HCT116 (cell line): ENCODE measurements at regions not wholly inside any gene's neighbourhood (a gene's known extent, or its start where the extent isn't known, plus 50 kb on each side); places are given as distances from the start of the nearest gene placed in this dataset.

Source experiments
- ATAC-seq: fragments of 200-7000 bp; cut with Tn5 transposase; 2 replicates; pipeline ENCODE4 v1.9.1; 2020; ENCODE audit warnings: mild to moderate bottlenecking, moderate library complexity
- BruUV-seq: library from RNA; stranded (reverse); fragments of 400-500 nt; replicated peaks from 2 replicates; lab custom pipeline; 2021; lab: Mats Ljungman, UMichigan
- CTCF ChIA-PET: fragments of 300-600 bp; sonication (Branson Sonifier 250); formaldehyde crosslinking; loops from one replicate; lab custom pipeline; 2021; ENCODE audit warnings: antibody characterized with exemption; lab: Charles Lee
- POLR2A ChIA-PET: fragments of 300-600, 350-600 bp; sonication (Branson Sonifier 250); formaldehyde crosslinking; loops from one replicate; lab custom pipeline; 2021; ENCODE audit warnings: antibody characterized with exemption; lab: Charles Lee
- RAD21 ChIA-PET, 2 experiments: fragments of 300-600 bp; sonication (Branson Sonifier 250); formaldehyde crosslinking; loops; one replicate each; lab custom pipeline; 2023; ENCODE audit warnings: low total read pairs in 2 of 2; ENCODE audit not compliant: uncharacterized antibody in 2 of 2, unreplicated experiment in 2 of 2, low non-redundant PET in 1 of 2; lab: Charles Lee
- DNase-seq: peaks from one replicate; pipeline ENCODE4 v3.0.0-alpha.2; 2010; ENCODE audit warnings: low read depth, low spot score
- H2AFZ ChIP-seq: fragments of 200-600 bp; shearing (Covaris generic), sonication (generic); 2 replicates; pipeline ENCODE4 v1.6.1; 2017; ENCODE audit warnings: low read depth, mixed run types, mixed read lengths, antibody characterized with exemption, low read length; ENCODE audit not compliant: poor library complexity, severe bottlenecking
- H3K27ac ChIP-seq: 2 replicates; pipeline ENCODE4 v1.5.1; 2012; ENCODE audit warnings: low read depth, low read length
- H3K27me3 ChIP-seq: fragments of 200-600 bp; sonication (generic); 2 replicates; pipeline ENCODE4 v1.6.1; 2016; ENCODE audit warnings: mixed run types, low read length, mixed read lengths; ENCODE audit not compliant: insufficient read depth
- H3K36me3 ChIP-seq, 2 experiments: fragments of 200-500 bp in 1 of 2; fragments of 200-600 bp in 1 of 2; sonication (Bioruptor generic) in 1 of 2; sonication (generic) in 1 of 2; 2 replicates each; pipeline versions ENCODE4 v1.5.1 to v1.6.1; 2014 to 2016; ENCODE audit warnings: low read length in 2 of 2, inconsistent platforms in 1 of 2, mixed read lengths in 1 of 2, mixed run types in 1 of 2; ENCODE audit not compliant: insufficient read depth in 2 of 2, control insufficient read depth in 1 of 2
- H3K4me1 ChIP-seq, 2 experiments: fragments of 200-600 bp in 1 of 2; sonication (generic) in 1 of 2; 2 replicates each; pipeline versions ENCODE4 v1.5.1 to v1.6.1; 2012 to 2017; ENCODE audit warnings: low read length in 2 of 2, inconsistent platforms in 1 of 2, mild to moderate bottlenecking in 1 of 2, mixed read lengths in 1 of 2, mixed run types in 1 of 2, moderate library complexity in 1 of 2; ENCODE audit not compliant: insufficient read depth in 2 of 2, control insufficient read depth in 1 of 2
- H3K4me2 ChIP-seq: fragments of 200-600 bp; sonication (generic); 2 replicates; pipeline ENCODE4 v1.6.1; 2017; ENCODE audit warnings: mixed run types, low read length, mixed read lengths
- H3K4me3 ChIP-seq, 2 experiments: fragments of 200-600 bp in 1 of 2; sonication (generic) in 1 of 2; replicated peaks in 1 of 2; 2 replicates each; pipeline ENCODE4 v1.5.1; 2011 to 2016; ENCODE audit warnings: low read length in 2 of 2, control low read depth in 1 of 2, low read depth in 1 of 2, mild to moderate bottlenecking in 1 of 2, mixed read lengths in 1 of 2, mixed run types in 1 of 2
- H3K79me2 ChIP-seq: fragments of 200-600 bp; sonication (generic); 2 replicates; pipeline ENCODE4 v1.6.1; 2017; ENCODE audit warnings: mild to moderate bottlenecking, mixed run types, low read length, moderate library complexity, mixed read lengths; ENCODE audit not compliant: insufficient read depth
- H3K9ac ChIP-seq: fragments of 200-600 bp; sonication (generic); 2 replicates; pipeline ENCODE4 v1.6.1; 2016; ENCODE audit warnings: low read length, mixed read lengths
- H3K9me2 ChIP-seq: fragments of 200-600 bp; sonication (generic), shearing (Covaris generic); 2 replicates; pipeline ENCODE4 v1.6.1; 2017; ENCODE audit warnings: mixed run types, mild to moderate bottlenecking, moderate library complexity; ENCODE audit not compliant: insufficient read depth
- H3K9me3 ChIP-seq, 2 experiments: fragments of 200-500 bp in 1 of 2; fragments of 200-600 bp in 1 of 2; sonication (Bioruptor generic) in 1 of 2; sonication (generic) in 1 of 2; 2 replicates each; pipeline ENCODE4 v1.6.1; 2014 to 2017; ENCODE audit warnings: low read length in 2 of 2, mixed read lengths in 2 of 2, inconsistent platforms in 1 of 2, low read depth in 1 of 2, mild to moderate bottlenecking in 1 of 2, mixed run types in 1 of 2, moderate library complexity in 1 of 2; ENCODE audit not compliant: control insufficient read depth in 1 of 2, insufficient read depth in 1 of 2
- H4K20me1 ChIP-seq: fragments of 200-600 bp; sonication (generic), shearing (Covaris generic); 2 replicates; pipeline ENCODE4 v1.6.1; 2017; ENCODE audit warnings: mixed run types, mild to moderate bottlenecking, moderate library complexity; ENCODE audit not compliant: insufficient read depth
- CEBPB ChIP-seq: IDR thresholded peaks from 2 replicates; pipeline ENCODE4 v1.6.1; 2012; ENCODE audit warnings: low read depth
- ELF1 ChIP-seq: IDR thresholded peaks from 2 replicates; pipeline ENCODE4 v1.6.1; 2012; ENCODE audit warnings: low read depth, borderline replicate concordance
- EZH2 ChIP-seq: fragments of 200-600 bp; sonication (generic); IDR thresholded peaks from 2 replicates; pipeline ENCODE4 v1.6.1; 2017; ENCODE audit warnings: antibody characterized with exemption, mixed run types
- EZH2phosphoT487 ChIP-seq: fragments of 200-600 bp; IDR thresholded peaks from 2 replicates; pipeline ENCODE4 v1.6.1; 2018; ENCODE audit warnings: antibody characterized with exemption, borderline replicate concordance
- FOSL1 ChIP-seq: IDR thresholded peaks from 2 replicates; pipeline ENCODE4 v1.6.1; 2012; ENCODE audit warnings: low read depth
- JUND ChIP-seq: IDR thresholded peaks from 2 replicates; pipeline ENCODE4 v1.6.1; 2012
- POLR2AphosphoS5 ChIP-seq: IDR thresholded peaks from 2 replicates; pipeline ENCODE4 v1.6.1; 2011; ENCODE audit warnings: mild to moderate bottlenecking, low read depth, low read length, moderate library complexity
- RAD21 ChIP-seq: IDR thresholded peaks from 2 replicates; pipeline ENCODE4 v1.6.1; 2012; ENCODE audit warnings: low read depth, mild to moderate bottlenecking
- SIN3A ChIP-seq: IDR thresholded peaks from 2 replicates; pipeline ENCODE4 v1.6.1; 2012; ENCODE audit warnings: low read depth
- SP1 ChIP-seq: IDR thresholded peaks from 2 replicates; pipeline ENCODE4 v1.6.1; 2012; ENCODE audit warnings: low read depth
- TCF7L2 ChIP-seq: IDR thresholded peaks from 2 replicates; pipeline ENCODE4 v1.7.0; 2011; ENCODE audit warnings: borderline replicate concordance, inconsistent platforms; ENCODE audit not compliant: insufficient read depth, insufficient read length; ENCODE audit errors: extremely low read depth
- YY1 ChIP-seq: IDR thresholded peaks from 2 replicates; pipeline ENCODE4 v1.6.1; 2011; ENCODE audit warnings: low read length, low read depth, moderate library complexity, mild to moderate bottlenecking; ENCODE audit not compliant: insufficient replicate concordance; ENCODE audit errors: extremely low read depth
- ZFX ChIP-seq: fragments of 450-650 bp; IDR thresholded peaks from 2 replicates; pipeline ENCODE4 v1.6.1; 2017
- ZNF274 ChIP-seq: fragments of 200-500 bp; sonication (Bioruptor generic); IDR thresholded peaks from 2 replicates; pipeline ENCODE4 v1.6.1; 2014; ENCODE audit warnings: mild to moderate bottlenecking, low read depth, low read length, inconsistent platforms
- intact Hi-C: fragments of 100-400 bp; cut with micrococcal nuclease; formaldehyde crosslinking; loops from 2 replicates; pipeline ENCODE4 v1.10.0; 2022
- TF ChIP-seq, protein P1 (sequence below): IDR thresholded peaks from 2 replicates; pipeline ENCODE4 v1.6.1; 2012; ENCODE audit warnings: low read depth
- TF ChIP-seq, protein P2 (sequence below): IDR thresholded peaks from 2 replicates; pipeline ENCODE4 v1.6.1; 2012
- TF ChIP-seq, protein P3 (sequence below): IDR thresholded peaks from 2 replicates; pipeline ENCODE4 v1.6.1; 2012

DNA sequence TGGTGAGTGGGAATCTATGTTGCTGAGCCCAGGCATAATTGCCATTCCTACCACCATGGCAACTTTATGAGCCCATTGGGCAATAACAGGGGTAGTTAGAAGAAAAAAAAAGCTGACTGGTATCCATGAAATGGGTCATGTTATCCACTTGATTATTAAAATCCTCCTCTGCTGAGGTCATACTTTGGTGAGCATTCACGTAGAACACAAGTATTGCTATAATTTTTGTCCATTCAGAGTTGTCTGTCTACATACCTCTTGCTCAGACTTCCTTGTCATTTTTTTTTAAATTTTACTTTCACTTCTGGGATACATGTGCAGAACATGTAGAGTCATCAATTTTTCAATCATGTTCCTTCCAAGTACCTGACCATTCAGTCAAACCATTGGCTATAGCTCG lies 780.8 kb upstream of the ARRDC3 start (continued):
- TF ChIP-seq, protein P1, sequence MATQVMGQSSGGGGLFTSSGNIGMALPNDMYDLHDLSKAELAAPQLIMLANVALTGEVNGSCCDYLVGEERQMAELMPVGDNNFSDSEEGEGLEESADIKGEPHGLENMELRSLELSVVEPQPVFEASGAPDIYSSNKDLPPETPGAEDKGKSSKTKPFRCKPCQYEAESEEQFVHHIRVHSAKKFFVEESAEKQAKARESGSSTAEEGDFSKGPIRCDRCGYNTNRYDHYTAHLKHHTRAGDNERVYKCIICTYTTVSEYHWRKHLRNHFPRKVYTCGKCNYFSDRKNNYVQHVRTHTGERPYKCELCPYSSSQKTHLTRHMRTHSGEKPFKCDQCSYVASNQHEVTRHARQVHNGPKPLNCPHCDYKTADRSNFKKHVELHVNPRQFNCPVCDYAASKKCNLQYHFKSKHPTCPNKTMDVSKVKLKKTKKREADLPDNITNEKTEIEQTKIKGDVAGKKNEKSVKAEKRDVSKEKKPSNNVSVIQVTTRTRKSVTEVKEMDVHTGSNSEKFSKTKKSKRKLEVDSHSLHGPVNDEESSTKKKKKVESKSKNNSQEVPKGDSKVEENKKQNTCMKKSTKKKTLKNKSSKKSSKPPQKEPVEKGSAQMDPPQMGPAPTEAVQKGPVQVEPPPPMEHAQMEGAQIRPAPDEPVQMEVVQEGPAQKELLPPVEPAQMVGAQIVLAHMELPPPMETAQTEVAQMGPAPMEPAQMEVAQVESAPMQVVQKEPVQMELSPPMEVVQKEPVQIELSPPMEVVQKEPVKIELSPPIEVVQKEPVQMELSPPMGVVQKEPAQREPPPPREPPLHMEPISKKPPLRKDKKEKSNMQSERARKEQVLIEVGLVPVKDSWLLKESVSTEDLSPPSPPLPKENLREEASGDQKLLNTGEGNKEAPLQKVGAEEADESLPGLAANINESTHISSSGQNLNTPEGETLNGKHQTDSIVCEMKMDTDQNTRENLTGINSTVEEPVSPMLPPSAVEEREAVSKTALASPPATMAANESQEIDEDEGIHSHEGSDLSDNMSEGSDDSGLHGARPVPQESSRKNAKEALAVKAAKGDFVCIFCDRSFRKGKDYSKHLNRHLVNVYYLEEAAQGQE, result no peak

DNA sequence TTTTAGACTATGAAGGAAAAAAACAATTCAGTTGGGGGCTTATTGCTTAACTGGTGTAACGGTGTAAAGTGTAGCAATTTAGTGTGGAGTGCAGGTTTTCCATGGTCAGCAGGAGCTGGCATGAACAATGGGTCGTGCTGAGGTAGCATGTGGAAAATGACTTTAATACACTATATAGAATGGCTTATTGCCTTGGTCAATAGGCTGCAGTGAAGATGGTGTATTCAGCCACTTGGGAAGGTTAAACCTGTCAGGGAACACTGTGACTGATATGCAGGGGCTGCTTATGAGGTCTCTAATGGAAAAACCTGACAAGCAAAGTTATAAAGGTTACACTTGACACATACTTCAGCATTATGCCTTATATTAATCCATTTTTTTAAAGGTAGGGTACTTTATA lies 764.7 kb upstream of the ARRDC3 start:
- no peaks in the 10 kb centered on the region for H3K27me3 ChIP-seq
- H3K4me3 ChIP-seq, result no peak overlapping the region
- intact Hi-C loops, result no loop called here
- H3K79me2 ChIP-seq, result no peaks in the 10 kb centered on the region
- POLR2A ChIA-PET, result no interaction called here
- H4K20me1 ChIP-seq, result no peaks in the 10 kb centered on the region
- BruUV-seq, result no TSS peak
- H3K9me2 ChIP-seq, result no peaks in the 10 kb centered on the region; the same call in 1 of the 2 replicates
- RAD21 ChIA-PET, result no interaction called here
- no peaks in the 10 kb centered on the region for H3K4me1 ChIP-seq
- H3K9ac ChIP-seq, result no peak overlapping the region
- no peak overlapping the region for H3K4me2 ChIP-seq
- H3K9me3 ChIP-seq, result no peaks in the 10 kb centered on the region
- no peak overlapping the region for H2AFZ ChIP-seq
- ATAC-seq (no peak), DNase-seq (no peak)
- no peak overlapping the region for H3K27ac ChIP-seq
- no peaks in the 10 kb centered on the region for H3K36me3 ChIP-seq
- CTCF ChIA-PET, result no interaction called here
- TF ChIP-seq TCF7L2 (no peak), EZH2 (no peak), POLR2AphosphoS5 (no peak), FOSL1 (no peak), YY1 (no peak), JUND (no peak), RAD21 (no peak), ZNF274 (no peak), SP1 (no peak), CEBPB (no peak), EZH2phosphoT487 (no peak), ELF1 (no peak), ZFX (no peak), SIN3A (no peak)
- TF ChIP-seq, protein P2, sequence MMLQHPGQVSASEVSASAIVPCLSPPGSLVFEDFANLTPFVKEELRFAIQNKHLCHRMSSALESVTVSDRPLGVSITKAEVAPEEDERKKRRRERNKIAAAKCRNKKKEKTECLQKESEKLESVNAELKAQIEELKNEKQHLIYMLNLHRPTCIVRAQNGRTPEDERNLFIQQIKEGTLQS, result no peak
- TF ChIP-seq, protein P3, sequence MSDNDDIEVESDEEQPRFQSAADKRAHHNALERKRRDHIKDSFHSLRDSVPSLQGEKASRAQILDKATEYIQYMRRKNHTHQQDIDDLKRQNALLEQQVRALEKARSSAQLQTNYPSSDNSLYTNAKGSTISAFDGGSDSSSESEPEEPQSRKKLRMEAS, result no peak
- TF ChIP-seq, protein P1, result no peak
